Activated T-helper 2 cell treated with anti-CD3 and anti-CD28 coated beads, Interferon-gamma antibody, Interleukin-2, Interleukin-4, amounts not matched to agents 10 μg/mL and 5 μg/mL and 100 μg/mL, durations not matched to agents 14 hours and 24 hours and 36 hours (primary cell): ENCODE measurements at regions not wholly inside any gene's neighbourhood (a gene's known extent, or its start where the extent isn't known, plus 50 kb on each side); places are given as distances from the start of the nearest gene placed in this dataset.

Experiments
- DNase-seq: peaks from one replicate; pipeline ENCODE4 v3.0.0; 2021; ENCODE audit warnings: low spot score
- H3K27ac Mint-ChIP-seq: one replicate; pipeline ENCODE4 v1.8.0; 2021; ENCODE audit warnings: mixed read lengths
- H3K27me3 Mint-ChIP-seq: one replicate; pipeline ENCODE4 v1.8.0; 2021; ENCODE audit warnings: low read depth, mixed read lengths
- H3K36me3 Mint-ChIP-seq: one replicate; pipeline ENCODE4 v1.8.0; 2021; ENCODE audit warnings: low read depth, mixed read lengths
- H3K4me1 Mint-ChIP-seq: one replicate; pipeline ENCODE4 v1.8.0; 2021; ENCODE audit warnings: low read depth, mixed read lengths
- H3K4me3 Mint-ChIP-seq: one replicate; pipeline ENCODE4 v1.8.0; 2021; ENCODE audit warnings: low read depth, mild to moderate bottlenecking, moderate library complexity, mixed read lengths
- H3K9me3 Mint-ChIP-seq: one replicate; pipeline ENCODE4 v1.8.0; 2021; ENCODE audit warnings: mixed read lengths
- intact Hi-C: fragments of 100-400 bp; cut with micrococcal nuclease; formaldehyde crosslinking; loops from one replicate; pipeline ENCODE4 v1.15.1; 2023

GRCh38 chr20:52536040-52536439 lies 344.5 kb upstream of the ZFP64 start:
- Mint-ChIP-seq H3K9me3 (peaks cover 4% of the 10 kb centered on the region), H3K27ac (no peak overlapping the region), H3K4me3 (no peak overlapping the region), H3K4me1 (no peaks in the 10 kb centered on the region), H3K36me3 (no peaks in the 10 kb centered on the region), H3K27me3 (no peaks in the 10 kb centered on the region)
- no peak for DNase-seq
- intact Hi-C loops: no loop called here

DNA sequence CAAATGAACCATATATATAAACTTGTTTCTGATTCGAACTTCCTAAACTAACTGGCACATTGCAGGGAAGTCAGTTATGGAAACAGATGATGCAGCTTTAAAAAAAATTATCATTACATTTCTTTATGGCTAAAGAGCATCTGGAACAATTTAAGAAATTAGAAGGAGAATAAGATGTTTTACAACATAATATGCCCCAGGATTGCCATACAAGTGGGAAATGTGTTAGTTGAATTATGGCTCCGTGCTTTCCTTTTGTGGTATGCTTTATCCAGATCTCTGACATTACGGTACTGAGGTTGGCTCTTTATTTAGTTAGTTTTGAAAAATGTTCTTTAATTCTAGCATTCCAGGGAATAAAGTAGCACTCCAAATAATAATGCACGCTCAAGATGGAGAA lies 343.0 kb upstream of the ZFP64 start:
- no peak overlapping the region for H3K27ac Mint-ChIP-seq
- no peak overlapping the region for H3K4me3 Mint-ChIP-seq
- no peaks in the 10 kb centered on the region for H3K27me3 Mint-ChIP-seq
- no peaks in the 10 kb centered on the region for H3K36me3 Mint-ChIP-seq
- intact Hi-C loops: no loop called here
- DNase-seq: no peak
- peaks cover 4% of the 10 kb centered on the region for H3K9me3 Mint-ChIP-seq
- no peaks in the 10 kb centered on the region for H3K4me1 Mint-ChIP-seq

DNA sequence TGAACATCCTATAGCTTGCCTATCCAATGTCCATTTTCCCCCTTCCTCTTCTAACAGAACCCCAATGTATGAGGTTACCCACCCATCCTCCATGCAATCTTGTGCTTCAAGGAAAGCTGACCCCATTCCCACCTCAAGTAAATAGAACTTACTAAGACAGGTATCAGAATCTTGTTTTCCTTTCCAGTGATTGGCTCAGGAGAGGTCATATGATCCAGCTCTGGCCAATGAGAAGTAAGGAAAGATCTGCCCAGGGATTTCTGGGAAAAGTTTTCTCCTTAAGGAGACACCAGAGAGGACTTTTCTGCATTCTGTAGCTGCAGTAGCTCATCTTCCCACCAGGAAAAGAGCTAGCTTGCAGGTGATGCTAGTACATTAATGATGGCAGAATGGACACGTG lies 341.8 kb upstream of the ZFP64 start:
- Mint-ChIP-seq H3K4me1 (no peaks in the 10 kb centered on the region), H3K4me3 (no peak overlapping the region), H3K27me3 (no peaks in the 10 kb centered on the region), H3K36me3 (no peaks in the 10 kb centered on the region), H3K9me3 (peaks cover 4% of the 10 kb centered on the region), H3K27ac (no peak overlapping the region)
- intact Hi-C loops: no loop called here
- no peak for DNase-seq

- H3K27ac Mint-ChIP-seq: no peak overlapping the region
- no peak overlapping the region for H3K4me3 Mint-ChIP-seq
- intact Hi-C loops: no loop called here
These were observed 341.1 kb upstream of the ZFP64 start for GRCh38 chr20:52532674-52533073.

GRCh38 chr20:52530571-52530970 lies 339.0 kb upstream of the ZFP64 start:
- H3K27ac Mint-ChIP-seq: no peak overlapping the region
- no peak for DNase-seq
- intact Hi-C loops: no loop called here
- no peak overlapping the region for H3K4me3 Mint-ChIP-seq
- H3K27me3 Mint-ChIP-seq: no peaks in the 10 kb centered on the region
- H3K4me1 Mint-ChIP-seq: no peaks in the 10 kb centered on the region
- peaks cover 4% of the 10 kb centered on the region for H3K9me3 Mint-ChIP-seq
- no peaks in the 10 kb centered on the region for H3K36me3 Mint-ChIP-seq

More at GRCh38 chr20:52532674-52533073, 341.1 kb upstream of the ZFP64 start:
- Mint-ChIP-seq H3K4me1 (no peaks in the 10 kb centered on the region), H3K27me3 (no peaks in the 10 kb centered on the region), H3K36me3 (no peaks in the 10 kb centered on the region), H3K9me3 (peaks cover 4% of the 10 kb centered on the region)
- no peak for DNase-seq

DNA sequence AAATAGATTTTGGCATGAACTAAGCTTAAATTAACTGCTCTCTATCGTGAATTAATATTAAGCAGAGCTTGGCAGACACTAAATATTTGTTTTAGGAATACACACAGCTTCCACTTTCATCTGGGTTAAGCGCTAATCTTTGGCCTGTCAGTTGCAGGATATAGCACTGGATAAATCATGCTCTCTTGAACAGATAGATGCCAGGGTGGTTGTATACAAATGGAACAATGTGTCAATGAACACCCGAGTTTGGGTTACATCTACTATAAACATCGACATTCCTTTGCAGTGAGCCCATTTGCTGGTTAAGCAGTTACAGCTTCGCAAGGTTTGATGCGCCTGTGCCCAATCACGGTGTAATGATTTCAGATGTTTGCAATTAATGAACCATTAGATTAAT lies 338.2 kb upstream of the ZFP64 start:
- intact Hi-C loops: no loop called here
- no peak overlapping the region for H3K4me3 Mint-ChIP-seq

GRCh38 chr20:52524861-52525260 lies 333.3 kb upstream of the ZFP64 start:
- H3K4me3 Mint-ChIP-seq: no peak overlapping the region
- H3K36me3 Mint-ChIP-seq: no peaks in the 10 kb centered on the region
- no peaks in the 10 kb centered on the region for H3K9me3 Mint-ChIP-seq
- no peak overlapping the region for H3K27ac Mint-ChIP-seq
- no peak for DNase-seq
- no peaks in the 10 kb centered on the region for H3K4me1 Mint-ChIP-seq
- no peaks in the 10 kb centered on the region for H3K27me3 Mint-ChIP-seq
- intact Hi-C loops: no loop called here

More for the DNA sequence above, 338.2 kb upstream of the ZFP64 start:
- DNase-seq: no peak
- no peaks in the 10 kb centered on the region for H3K4me1 Mint-ChIP-seq
- no peaks in the 10 kb centered on the region for H3K27me3 Mint-ChIP-seq
- no peaks in the 10 kb centered on the region for H3K36me3 Mint-ChIP-seq
- no peak overlapping the region for H3K27ac Mint-ChIP-seq
- peaks cover 4% of the 10 kb centered on the region for H3K9me3 Mint-ChIP-seq

- no peaks in the 10 kb centered on the region for H3K36me3 Mint-ChIP-seq
- intact Hi-C loops: no loop called here
- peaks cover 2% of the 10 kb centered on the region for H3K27me3 Mint-ChIP-seq
- no peak for DNase-seq
- H3K4me1 Mint-ChIP-seq: no peaks in the 10 kb centered on the region
- H3K9me3 Mint-ChIP-seq: no peaks in the 10 kb centered on the region
- H3K27ac Mint-ChIP-seq: no peak overlapping the region
- H3K4me3 Mint-ChIP-seq: no peak overlapping the region
These were observed 327.2 kb upstream of the ZFP64 start for GRCh38 chr20:52518735-52519134.

GRCh38 chr20:52515877-52516276 lies 324.3 kb upstream of the ZFP64 start:
- Mint-ChIP-seq H3K27ac (no peak overlapping the region), H3K36me3 (no peaks in the 10 kb centered on the region)

GRCh38 chr20:52500157-52500556 lies 308.6 kb upstream of the ZFP64 start:
- no peaks in the 10 kb centered on the region for H3K4me1 Mint-ChIP-seq
- no peaks in the 10 kb centered on the region for H3K27me3 Mint-ChIP-seq
- H3K9me3 Mint-ChIP-seq: peaks cover 8% of the 10 kb centered on the region
- intact Hi-C loops: no loop called here
- H3K4me3 Mint-ChIP-seq: no peak overlapping the region
- DNase-seq: no peak
- no peaks in the 10 kb centered on the region for H3K36me3 Mint-ChIP-seq
- no peak overlapping the region for H3K27ac Mint-ChIP-seq

More at GRCh38 chr20:52515877-52516276, 324.3 kb upstream of the ZFP64 start:
- no peaks in the 10 kb centered on the region for H3K4me1 Mint-ChIP-seq
- H3K27me3 Mint-ChIP-seq: peaks cover 2% of the 10 kb centered on the region
- no peak for DNase-seq
- intact Hi-C loops: no loop called here
- H3K9me3 Mint-ChIP-seq: no peaks in the 10 kb centered on the region
- H3K4me3 Mint-ChIP-seq: no peak overlapping the region

DNA sequence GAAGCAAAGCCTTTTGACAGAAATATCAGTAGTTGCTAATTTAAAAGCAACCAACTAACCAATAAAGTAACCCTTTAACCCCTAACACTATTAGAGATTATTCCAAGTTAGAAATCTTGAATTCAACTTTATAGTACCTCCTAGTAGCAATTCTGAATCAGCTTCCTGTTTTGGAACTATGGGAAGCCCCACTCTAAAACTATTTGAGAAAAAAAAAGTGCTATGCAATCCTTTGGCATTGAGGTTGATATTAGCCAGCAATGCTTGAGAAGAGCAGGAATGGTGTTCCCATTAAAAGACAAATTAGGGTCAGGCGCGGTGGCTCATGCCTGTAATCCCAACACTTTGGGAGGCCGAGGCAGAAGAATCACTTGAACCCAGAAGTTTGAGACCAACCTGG lies 306.2 kb upstream of the ZFP64 start:
- no peak overlapping the region for H3K4me3 Mint-ChIP-seq
- H3K27ac Mint-ChIP-seq: no peak overlapping the region
- H3K4me1 Mint-ChIP-seq: peaks cover 4% of the 10 kb centered on the region
- DNase-seq: no peak
- intact Hi-C loops: no loop called here
- H3K27me3 Mint-ChIP-seq: peaks cover 7% of the 10 kb centered on the region
- no peaks in the 10 kb centered on the region for H3K36me3 Mint-ChIP-seq
- H3K9me3 Mint-ChIP-seq: no peaks in the 10 kb centered on the region

GRCh38 chr20:52496191-52496590 lies 304.6 kb upstream of the ZFP64 start:
- H3K4me3 Mint-ChIP-seq: no peak overlapping the region
- no peak for DNase-seq
- intact Hi-C loops: no loop called here
- no peak overlapping the region for H3K27ac Mint-ChIP-seq
- peaks cover 7% of the 10 kb centered on the region for H3K27me3 Mint-ChIP-seq
- H3K4me1 Mint-ChIP-seq: peaks cover 4% of the 10 kb centered on the region
- no peaks in the 10 kb centered on the region for H3K9me3 Mint-ChIP-seq
- no peaks in the 10 kb centered on the region for H3K36me3 Mint-ChIP-seq

DNA sequence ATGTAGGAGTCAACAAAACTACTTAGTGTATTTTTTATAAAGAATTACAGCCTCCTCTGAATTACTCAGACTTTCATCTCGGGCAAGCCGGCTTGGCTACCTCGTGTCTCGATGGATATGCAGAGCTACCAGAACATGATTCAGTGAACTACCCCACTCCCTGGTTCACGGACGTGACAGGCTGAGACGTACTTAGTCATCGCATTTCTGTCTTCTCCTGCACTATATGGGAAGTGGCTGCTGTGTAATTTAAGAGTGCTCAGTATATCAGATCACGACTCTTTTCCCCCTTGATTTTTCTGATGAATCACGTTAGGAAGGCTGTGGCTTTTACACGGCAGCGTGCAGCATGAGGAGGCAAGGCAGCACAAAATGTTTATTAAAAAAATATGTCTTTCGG lies 302.7 kb upstream of the ZFP64 start:
- Mint-ChIP-seq H3K4me1 (peaks cover 4% of the 10 kb centered on the region), H3K4me3 (no peak overlapping the region), H3K9me3 (no peaks in the 10 kb centered on the region), H3K36me3 (no peaks in the 10 kb centered on the region), H3K27ac (no peak overlapping the region), H3K27me3 (peaks cover 7% of the 10 kb centered on the region)
- intact Hi-C loops: no loop called here
- no peak for DNase-seq

DNA sequence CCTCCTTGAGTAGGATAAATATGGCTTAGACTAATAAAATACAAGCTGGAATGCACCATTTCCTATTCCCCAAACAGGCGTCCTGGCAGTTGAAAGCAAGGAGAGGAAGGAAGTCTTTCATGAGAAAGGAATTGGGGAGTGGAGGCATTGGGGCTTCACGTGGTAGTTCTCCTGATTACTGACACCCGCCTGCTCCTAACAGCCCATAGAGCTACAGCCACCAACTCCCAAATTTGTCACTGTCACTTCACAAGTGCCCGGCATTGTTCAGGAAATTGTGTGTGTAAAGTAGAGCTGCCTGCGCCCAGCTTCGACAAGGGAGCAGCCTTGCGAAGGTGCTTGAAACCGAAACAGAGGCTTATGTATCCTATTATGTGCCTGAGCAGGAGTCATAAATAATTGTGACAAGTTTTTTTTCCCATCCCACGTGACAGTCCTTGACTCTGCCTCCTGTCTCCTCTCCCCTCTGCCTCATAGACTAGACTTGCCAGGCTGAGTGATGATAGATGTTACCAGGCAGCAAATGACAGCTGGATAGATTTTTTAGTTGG lies 301.7 kb upstream of the ZFP64 start:
- no peak overlapping the region for H3K4me3 Mint-ChIP-seq
- H3K27ac Mint-ChIP-seq: no peak overlapping the region
- DNase-seq: no peak
- peaks cover 4% of the 10 kb centered on the region for H3K4me1 Mint-ChIP-seq
- peaks cover 7% of the 10 kb centered on the region for H3K27me3 Mint-ChIP-seq
- no peaks in the 10 kb centered on the region for H3K9me3 Mint-ChIP-seq
- intact Hi-C loops: no loop called here
- H3K36me3 Mint-ChIP-seq: no peaks in the 10 kb centered on the region
